Fibroblast of skin of right quadriceps (primary cell): ENCODE measurements at regions not wholly inside any gene's neighbourhood (a gene's known extent, or its start where the extent isn't known, plus 50 kb on each side); places are given as distances from the start of the nearest gene placed in this dataset.
"Not testable (repeated sequence)": the region's sequence is repeated elsewhere in the genome, so short reads cannot be mapped to it uniquely, and the experiment has no call there.

Experiments used
- DNase-seq: peaks from one replicate; pipeline ENCODE4 v3.0.0-alpha.2; 2013

DNA sequence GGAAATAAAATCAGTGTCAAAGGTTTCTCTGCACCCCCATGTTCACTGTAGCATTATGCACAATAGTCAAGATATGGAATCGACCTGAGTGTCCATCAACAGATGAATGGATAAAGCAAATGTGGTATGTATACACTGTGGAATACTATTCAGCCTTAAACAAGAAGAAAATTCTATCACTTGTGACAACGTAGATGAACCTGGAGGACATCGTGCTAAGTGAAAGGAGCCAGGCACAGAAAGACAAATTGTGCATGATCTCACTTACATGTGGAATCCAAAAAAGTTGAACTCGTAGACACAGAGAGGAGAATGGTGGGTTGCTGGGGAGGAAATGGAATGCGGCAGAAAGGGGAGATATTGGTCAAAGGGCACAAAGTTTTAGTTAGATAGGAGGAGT, 136.3 kb upstream of the ESR1 start:
- DNase-seq, result no peak

DNA sequence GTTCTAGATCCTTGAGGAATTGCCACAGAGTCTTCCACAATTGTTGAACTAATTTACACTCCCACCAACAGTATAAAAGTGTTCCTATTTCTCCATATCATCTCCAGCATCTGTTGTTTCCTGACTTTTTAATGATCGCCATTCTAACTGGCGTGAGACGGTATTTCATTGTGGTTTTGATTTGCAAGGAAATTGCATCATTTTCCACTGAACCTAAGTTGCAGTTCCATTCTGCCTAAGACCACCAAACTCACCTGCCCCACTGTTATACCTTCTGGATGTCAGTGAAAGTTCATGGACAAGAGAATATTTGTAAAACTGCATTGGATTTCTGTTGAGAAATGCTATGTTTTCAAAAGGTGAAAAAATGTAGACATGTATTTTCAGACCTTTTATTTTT, 132.9 kb upstream of the ESR1 start:
- no peak for DNase-seq

- DNase-seq, result peak; percentile 10
Measured at GRCh38 chr6:151675746-151676459, 131.6 kb upstream of the ESR1 start.

DNA sequence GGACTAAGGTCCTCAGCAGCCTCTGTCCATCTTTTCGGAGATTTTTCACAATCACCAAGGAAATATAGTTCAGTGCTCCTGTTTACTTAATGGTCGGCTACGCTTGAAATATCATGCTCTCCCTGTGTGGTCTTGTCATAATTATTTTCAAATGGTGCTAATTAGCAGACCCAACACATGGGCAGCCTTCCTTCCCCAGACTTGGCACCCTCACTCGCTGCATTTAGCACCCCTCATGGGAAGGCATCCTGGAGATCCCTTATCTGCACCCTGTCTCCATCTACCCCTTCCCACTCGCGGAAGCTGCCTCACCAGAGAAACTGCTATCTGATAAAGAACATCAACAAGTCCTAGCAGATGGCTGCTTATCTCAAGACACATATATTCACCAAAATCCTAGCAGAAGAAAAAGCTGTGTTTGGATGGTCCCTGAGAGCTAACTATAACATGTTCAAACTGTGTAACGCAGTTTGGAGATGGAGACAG, 131.0 kb upstream of the ESR1 start:
- no peak for DNase-seq

DNA sequence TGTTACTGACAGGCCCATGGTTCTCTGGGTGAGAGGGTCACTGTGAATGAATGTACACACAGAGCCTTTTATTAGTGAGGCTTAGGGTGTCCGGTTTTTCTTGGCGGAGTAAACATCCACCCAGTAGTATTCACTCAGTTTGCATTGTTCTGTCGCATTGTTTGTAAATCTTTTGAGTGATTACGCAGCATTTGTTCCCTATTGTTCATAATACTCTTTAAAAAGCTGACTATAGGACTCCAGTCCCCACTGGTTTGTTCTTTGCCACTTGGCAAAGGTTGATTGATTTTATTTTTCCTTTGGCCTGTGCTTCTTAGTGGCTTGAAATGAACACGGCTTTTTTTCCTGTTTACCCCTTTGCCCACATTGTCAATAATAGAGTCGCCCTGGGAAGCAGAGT, 130.1 kb upstream of the ESR1 start:
- no peak for DNase-seq

- DNase-seq, result peak; percentile 46
Measured at GRCh38 chr6:151679081-151679480, 128.4 kb upstream of the ESR1 start.

DNA sequence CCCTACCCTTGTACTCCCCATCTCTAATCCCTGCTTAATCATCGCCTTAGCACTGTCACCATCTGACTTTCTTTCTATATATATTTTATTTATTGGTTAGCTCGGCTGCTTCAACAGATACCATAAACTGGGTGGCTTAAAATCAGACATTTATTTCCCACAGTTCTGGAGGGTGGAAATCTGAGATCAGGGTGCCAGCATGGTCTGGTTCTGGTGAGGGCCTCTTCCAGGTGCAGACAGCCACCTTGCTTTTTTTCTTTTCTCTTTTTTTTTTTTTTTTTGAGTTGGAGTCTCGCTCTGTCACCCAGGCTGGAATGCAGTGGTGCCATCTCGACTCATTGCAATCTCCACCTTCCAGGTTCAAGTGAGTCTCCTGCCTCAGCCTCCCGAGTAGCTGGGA, 127.5 kb upstream of the ESR1 start:
- DNase-seq, result no peak

GRCh38 chr6:151680846-151681432, 126.5 kb upstream of the ESR1 start:
- DNase-seq, result no peak

DNA sequence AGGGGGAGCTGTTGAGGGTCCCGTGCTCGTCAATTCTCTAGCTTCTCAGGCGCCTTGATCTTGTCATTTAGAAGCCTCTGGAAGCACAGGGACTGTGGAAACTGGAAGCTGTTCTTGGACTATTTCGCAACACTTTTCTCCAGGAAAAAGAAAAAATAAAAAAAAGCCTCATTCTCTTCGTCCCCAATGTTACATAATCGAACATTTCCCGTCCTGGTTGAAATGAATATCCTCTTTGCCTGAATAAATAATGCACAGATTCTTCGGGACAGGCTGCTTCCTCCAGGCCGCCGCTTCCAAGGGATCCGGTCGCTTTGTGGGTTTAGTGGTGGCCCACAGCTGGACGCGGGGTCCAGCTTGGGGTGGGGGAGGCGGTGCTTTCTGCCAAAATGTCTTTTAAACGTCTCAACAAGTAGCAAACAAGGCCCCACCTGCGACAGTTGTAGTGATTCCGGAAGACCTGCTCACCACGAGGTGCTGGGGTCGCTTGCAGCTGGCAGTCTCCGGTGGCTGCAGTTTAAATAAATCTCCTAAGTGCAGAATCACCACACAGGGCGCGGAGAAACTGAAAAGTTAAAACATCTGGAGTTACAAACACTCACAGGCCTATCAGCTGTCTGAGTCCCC, 125.9 kb upstream of the ESR1 start:
- peak; percentile 15 for DNase-seq

DNA sequence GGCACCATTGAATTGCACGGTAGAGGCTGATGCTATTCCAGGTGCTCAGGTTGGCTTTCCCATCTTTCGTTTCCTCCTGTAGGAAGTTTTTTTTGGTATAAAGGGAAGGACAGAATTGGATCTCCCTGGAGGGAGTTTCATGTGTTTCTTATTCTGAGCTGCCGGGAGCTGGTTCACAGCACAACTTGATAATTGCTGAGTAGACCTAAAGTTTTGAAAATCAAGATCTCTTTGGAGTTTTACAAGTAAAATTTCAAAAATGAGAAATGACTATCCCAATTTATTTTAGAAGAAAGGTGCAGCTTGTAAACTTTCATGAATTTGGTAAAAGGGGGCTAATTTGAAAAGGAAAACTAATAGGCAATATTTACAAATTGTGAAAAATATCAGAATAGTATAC, 125.2 kb upstream of the ESR1 start:
- DNase-seq, result no peak

DNA sequence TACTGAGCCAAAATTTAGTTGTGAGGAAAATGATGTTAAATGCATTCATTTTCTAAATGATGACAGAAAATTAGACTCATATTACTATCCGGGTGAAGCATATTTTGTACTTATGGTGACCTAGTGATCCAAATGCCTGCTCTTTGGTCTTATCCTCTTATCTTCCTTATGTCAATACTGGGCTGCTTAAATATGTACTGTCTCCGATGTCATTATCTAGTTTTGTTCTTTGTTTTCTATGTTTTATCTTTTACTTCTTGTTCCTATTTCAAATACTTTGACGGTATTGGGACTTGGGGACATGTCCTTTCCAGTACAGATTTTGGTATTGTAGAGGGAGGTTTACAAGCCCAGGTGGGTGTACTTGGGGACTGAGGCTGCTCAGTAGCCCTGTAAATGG, 124.6 kb upstream of the ESR1 start:
- DNase-seq, result no peak

GRCh38 chr6:151683381-151683780, 124.1 kb upstream of the ESR1 start:
- no peak for DNase-seq

DNA sequence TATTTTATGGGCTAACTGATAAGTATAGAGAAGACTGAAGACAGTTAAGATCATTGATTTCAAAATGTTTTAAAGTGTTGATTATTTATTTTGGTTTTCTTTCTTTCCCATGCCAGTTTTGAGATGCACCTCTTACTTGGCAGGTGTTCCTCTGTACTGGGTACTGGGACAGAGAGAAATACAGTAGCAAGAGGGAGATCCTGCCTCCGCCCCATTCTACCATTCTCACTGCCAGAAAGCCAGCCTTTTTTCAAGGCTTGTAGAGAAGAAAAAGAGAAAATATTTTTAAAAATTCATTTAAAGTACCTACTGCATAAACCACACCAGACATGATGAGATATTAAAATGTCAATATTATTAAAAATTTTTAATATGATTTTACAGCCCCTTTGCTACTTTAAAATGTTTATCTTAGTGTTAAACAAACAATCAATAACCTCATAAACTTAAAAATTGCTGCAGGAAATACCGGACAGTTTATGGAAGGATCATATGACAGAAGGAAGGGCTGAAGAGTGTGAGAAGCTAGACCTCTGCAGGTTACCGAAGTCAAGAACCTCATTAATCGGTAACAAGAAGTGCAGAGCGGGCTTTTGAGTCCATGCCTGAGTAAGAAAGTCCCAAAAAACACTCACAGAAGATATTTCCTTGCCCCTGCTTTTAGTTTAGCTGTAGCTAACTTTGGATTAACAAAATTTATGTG, 117.8 kb upstream of the ESR1 start:
- DNase-seq, result no peak

GRCh38 chr6:151690303-151690702, 117.2 kb upstream of the ESR1 start:
- no peak for DNase-seq

GRCh38 chr6:151690768-151691562, 116.5 kb upstream of the ESR1 start:
- no peak for DNase-seq

GRCh38 chr6:151692216-151692615, 115.3 kb upstream of the ESR1 start:
- no peak for DNase-seq

DNA sequence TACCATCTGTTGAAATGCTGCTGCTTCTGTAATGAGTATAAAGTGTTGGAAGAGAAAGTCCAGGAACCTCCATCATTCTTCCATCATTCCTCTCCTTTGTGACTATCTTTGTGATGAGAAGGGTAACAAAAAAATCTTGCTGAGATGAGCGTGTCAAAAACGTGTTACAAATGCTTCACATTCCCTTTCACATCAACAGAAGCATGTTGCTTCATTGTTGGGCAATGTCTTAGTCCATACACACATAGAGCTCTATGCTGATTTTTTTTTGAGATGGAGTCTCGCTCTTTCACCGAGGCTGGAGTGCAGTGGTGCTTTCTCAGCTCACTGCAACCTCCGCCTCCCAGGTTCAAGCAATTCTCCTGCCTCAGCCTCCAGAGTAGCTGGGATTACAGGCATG, 114.1 kb upstream of the ESR1 start:
- DNase-seq, result no peak

- DNase-seq, result no peak
Measured at GRCh38 chr6:151695156-151695555, 112.3 kb upstream of the ESR1 start.

DNA sequence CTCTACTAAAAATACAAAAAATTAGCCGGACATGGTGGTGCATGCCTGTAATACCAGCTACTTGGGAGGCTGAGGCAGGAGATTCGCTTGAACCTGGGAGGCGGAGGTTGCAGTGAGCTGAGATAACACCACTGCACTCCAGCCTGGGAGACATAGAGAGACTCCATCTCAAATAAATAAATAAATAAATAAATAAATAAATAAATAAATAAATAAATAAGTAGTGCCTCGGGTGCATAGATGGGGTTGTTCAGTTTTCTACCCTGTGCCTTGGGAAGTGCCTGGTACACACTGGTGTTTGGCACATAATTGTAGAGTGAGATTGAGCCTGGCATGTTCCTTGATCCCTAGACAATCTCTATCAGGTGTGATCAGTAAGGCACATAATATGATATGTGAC, 111.2 kb upstream of the ESR1 start:
- DNase-seq, result not testable (repeated sequence)

DNA sequence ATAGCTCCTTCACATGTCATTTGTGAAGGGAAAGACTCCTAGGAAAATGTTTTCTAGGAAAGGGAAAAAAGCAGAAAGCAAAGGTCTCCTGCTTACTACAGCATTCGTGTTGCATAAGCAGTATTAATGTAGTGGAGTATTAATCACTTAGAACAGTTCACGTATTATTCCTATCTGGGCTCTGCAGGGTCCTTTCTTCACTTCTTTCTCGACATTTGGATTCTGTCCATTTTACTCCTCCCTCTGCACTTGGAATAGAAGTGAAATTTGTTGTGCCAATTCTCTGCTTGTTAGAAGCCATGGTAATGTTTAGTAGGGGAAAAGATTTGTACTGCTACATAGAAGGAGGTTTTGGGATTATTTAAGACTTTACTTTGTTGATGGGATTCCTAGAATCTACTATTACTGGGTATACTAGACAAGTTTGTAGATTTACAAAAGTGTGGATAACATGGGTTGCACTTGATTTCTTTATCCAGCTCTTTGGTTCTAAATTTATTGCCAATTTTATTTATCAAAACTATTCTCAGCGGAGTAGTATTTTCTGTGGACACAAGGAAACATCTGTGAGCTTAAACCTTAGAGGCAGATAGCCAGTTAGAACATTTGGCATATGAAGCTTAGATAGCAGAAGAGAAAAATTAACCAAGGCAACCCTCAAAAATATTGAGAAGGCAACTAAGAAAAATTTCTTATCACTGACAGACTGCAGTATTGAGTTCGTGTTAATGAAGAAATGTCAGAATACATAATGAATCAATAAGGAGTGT, 108.4 kb upstream of the ESR1 start:
- no peak for DNase-seq

DNA sequence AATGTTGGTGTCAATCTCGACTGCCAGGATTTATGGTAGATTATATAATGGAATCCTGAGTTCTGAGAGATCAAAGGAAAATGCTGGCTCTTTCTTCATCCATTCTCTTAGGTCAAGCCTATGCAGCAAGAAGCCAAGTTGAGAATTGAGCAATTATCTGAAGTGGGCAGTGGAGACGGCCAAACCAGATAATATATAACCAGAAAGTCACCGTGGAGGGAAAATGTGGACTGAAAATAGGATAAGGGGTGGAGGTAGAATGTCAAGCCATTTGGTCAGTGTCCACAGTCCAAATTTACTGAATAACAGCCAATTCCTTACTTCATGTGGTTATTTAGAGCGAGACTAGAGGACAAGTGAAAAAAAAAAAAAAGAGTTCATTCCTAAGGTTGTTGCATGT, 107.8 kb upstream of the ESR1 start:
- DNase-seq, result no peak

- no peak for DNase-seq
Measured at GRCh38 chr6:151701911-151702562, 105.4 kb upstream of the ESR1 start.
